H9 (cell line): ENCODE measurements at regions not wholly inside any gene's neighbourhood (a gene's known extent, or its start where the extent isn't known, plus 50 kb on each side); places are given as distances from the start of the nearest gene placed in this dataset.

ENCODE experiments used
- DNase-seq: peaks from one replicate; pipeline ENCODE4 v3.0.0-alpha.2; 2017
- H2AFZ ChIP-seq: one replicate; pipeline ENCODE4 v1.6.1; 2013; ENCODE audit warnings: mild to moderate bottlenecking, low read length, control low read depth, moderate library complexity
- H2AK5ac ChIP-seq: 2 replicates; pipeline ENCODE4 v1.6.1; 2013; ENCODE audit warnings: low read length, control low read depth, mixed read lengths; ENCODE audit not compliant: insufficient read length
- H2BK120ac ChIP-seq: one replicate; pipeline ENCODE4 v1.6.1; 2013; ENCODE audit warnings: low read depth, mild to moderate bottlenecking, low read length, control low read depth, inconsistent platforms; ENCODE audit not compliant: poor library complexity, severe bottlenecking
- H2BK12ac ChIP-seq: 2 replicates; pipeline ENCODE4 v1.6.1; 2013; ENCODE audit warnings: low read length, control low read depth, mixed read lengths, low read depth; ENCODE audit not compliant: insufficient read length
- H2BK15ac ChIP-seq: 2 replicates; pipeline ENCODE4 v1.6.1; 2013; ENCODE audit warnings: low read depth, low read length, control low read depth
- H2BK20ac ChIP-seq: one replicate; pipeline ENCODE4 v1.6.1; 2013; ENCODE audit warnings: low read depth, mild to moderate bottlenecking, low read length, control low read depth, inconsistent platforms; ENCODE audit not compliant: poor library complexity, severe bottlenecking
- H2BK5ac ChIP-seq: 2 replicates; pipeline ENCODE4 v1.6.1; 2013; ENCODE audit warnings: low read length, control low read depth, mixed read lengths; ENCODE audit not compliant: insufficient read length
- H3K14ac ChIP-seq: 2 replicates; pipeline ENCODE4 v1.6.1; 2013; ENCODE audit warnings: low read length, control low read depth; ENCODE audit not compliant: insufficient read depth
- H3K18ac ChIP-seq: 2 replicates; pipeline ENCODE4 v1.6.1; 2013; ENCODE audit warnings: low read depth, mild to moderate bottlenecking, mixed read lengths, low read length, control low read depth; ENCODE audit not compliant: insufficient read length
- H3K23ac ChIP-seq: 2 replicates; pipeline ENCODE4 v1.6.1; 2013; ENCODE audit warnings: low read length, control low read depth, mixed read lengths, low read depth; ENCODE audit not compliant: insufficient read length
- H3K23me2 ChIP-seq: 2 replicates; pipeline ENCODE4 v1.6.1; 2013; ENCODE audit warnings: low read depth, mild to moderate bottlenecking, mixed read lengths, low read length, control low read depth; ENCODE audit not compliant: insufficient read length, poor library complexity, severe bottlenecking
- H3K27ac ChIP-seq: 2 replicates; pipeline ENCODE4 v1.5.1; 2013; ENCODE audit warnings: low read length, control low read depth, mixed read lengths, low read depth; ENCODE audit not compliant: insufficient read length
- H3K27me3 ChIP-seq: 2 replicates; pipeline ENCODE4 v1.6.1; 2013; ENCODE audit warnings: low read length, control low read depth, inconsistent platforms; ENCODE audit not compliant: insufficient read depth
- H3K4ac ChIP-seq: 2 replicates; pipeline ENCODE4 v1.6.1; 2013; ENCODE audit warnings: low read depth, mild to moderate bottlenecking, control low read depth, inconsistent platforms, low read length, moderate library complexity
- H3K4me1 ChIP-seq: 2 replicates; pipeline ENCODE4 v1.6.1; 2013; ENCODE audit warnings: low read length, control low read depth, inconsistent platforms; ENCODE audit not compliant: insufficient read depth
- H3K4me2 ChIP-seq: 2 replicates; pipeline ENCODE4 v1.6.1; 2013; ENCODE audit warnings: low read length, control low read depth, mixed read lengths; ENCODE audit not compliant: insufficient read length, insufficient read depth
- H3K56ac ChIP-seq: 2 replicates; pipeline ENCODE4 v1.6.1; 2013; ENCODE audit warnings: low read depth, mild to moderate bottlenecking, mixed read lengths, low read length, control low read depth; ENCODE audit not compliant: insufficient read length
- H3K79me1 ChIP-seq: 2 replicates; pipeline ENCODE4 v1.6.1; 2013; ENCODE audit warnings: low read depth, mild to moderate bottlenecking, moderate library complexity, low read length, control low read depth, inconsistent platforms; ENCODE audit not compliant: insufficient read depth, poor library complexity, severe bottlenecking
- H3K79me2 ChIP-seq: 2 replicates; pipeline ENCODE4 v1.6.1; 2013; ENCODE audit warnings: low read length, control low read depth, inconsistent platforms; ENCODE audit not compliant: insufficient read depth
- H3K9ac ChIP-seq: 2 replicates; pipeline ENCODE4 v1.6.1; 2013; ENCODE audit warnings: low read length, control low read depth, mixed read lengths; ENCODE audit not compliant: insufficient read length; ENCODE audit errors: extremely low read depth
- H3K9me3 ChIP-seq: one replicate; pipeline ENCODE4 v1.6.1; 2013; ENCODE audit warnings: low read depth, low read length, inconsistent platforms; ENCODE audit not compliant: control insufficient read depth
- H3T11ph ChIP-seq: one replicate; pipeline ENCODE4 v1.6.1; 2013; ENCODE audit warnings: mild to moderate bottlenecking, low read length, control low read depth, inconsistent platforms
- H4K20me1 ChIP-seq: one replicate; pipeline ENCODE4 v1.6.1; 2013; ENCODE audit not compliant: control insufficient read depth, insufficient read length, insufficient read depth
- H4K5ac ChIP-seq: 2 replicates; pipeline ENCODE4 v1.6.1; 2013; ENCODE audit warnings: low read depth, mild to moderate bottlenecking, mixed read lengths, low read length, control low read depth; ENCODE audit not compliant: insufficient read length
- H4K8ac ChIP-seq: replicated peaks from 2 replicates; pipeline ENCODE4 v1.6.1; 2013; ENCODE audit warnings: low read length, control low read depth, mixed read lengths, low read depth; ENCODE audit not compliant: insufficient read length
- H4K91ac ChIP-seq: 2 replicates; pipeline ENCODE4 v1.6.1; 2013; ENCODE audit warnings: low read depth, mild to moderate bottlenecking, moderate library complexity, mixed read lengths, low read length, control low read depth; ENCODE audit not compliant: insufficient read length
- H3K27ac Mint-ChIP-seq, 3 experiments: 2 replicates in 2 of 3; 3 replicates in 1 of 3; pipeline ENCODE4 v1.8.0; 2020 to 2021; ENCODE audit warnings: mixed read lengths in 3 of 3, mild to moderate bottlenecking in 1 of 3, moderate library complexity in 1 of 3
- H3K27me3 Mint-ChIP-seq: 2 replicates; pipeline ENCODE4 v1.8.0; 2021; ENCODE audit warnings: low read depth, mild to moderate bottlenecking, moderate library complexity, mixed read lengths
- H3K36me3 Mint-ChIP-seq, 3 experiments: 2 replicates in 2 of 3; 3 replicates in 1 of 3; pipeline ENCODE4 v1.8.0; 2020 to 2021; ENCODE audit warnings: low read depth in 3 of 3, mixed read lengths in 3 of 3; ENCODE audit not compliant: insufficient read depth in 1 of 3
- H3K4me1 Mint-ChIP-seq, 2 experiments: 2 replicates each; pipeline ENCODE4 v1.8.0; 2020; ENCODE audit warnings: mixed read lengths in 2 of 2
- H3K4me3 Mint-ChIP-seq, 2 experiments: 2 replicates in 1 of 2; 3 replicates in 1 of 2; pipeline ENCODE4 v1.8.0; 2020 to 2021; ENCODE audit warnings: mild to moderate bottlenecking in 2 of 2, mixed read lengths in 2 of 2, moderate library complexity in 1 of 2
- H3K9me3 Mint-ChIP-seq, 2 experiments: 2 replicates in 1 of 2; 3 replicates in 1 of 2; pipeline ENCODE4 v1.8.0; 2020; ENCODE audit warnings: mild to moderate bottlenecking in 2 of 2, mixed read lengths in 2 of 2, moderate library complexity in 1 of 2
- WGBS: extraction: QIAGEN DNeasy Blood & Tissue Kit; methylation state at CpG from one replicate; pipeline ENCODE4 v1.1.7; 2013; ENCODE audit warnings: missing lambda C conversion rate, low lambda C conversion rate, mixed read lengths; ENCODE audit not compliant: insufficient read length; ENCODE audit errors: extremely low coverage; 5-methylcytosine and 5-hydroxymethylcytosine counted together
- TF ChIP-seq, protein P1 (sequence below): fragments of 200-600 bp; sonication (generic); conservative IDR thresholded peaks from 3 replicates; pipeline ENCODE4 v1.8.0; 2021; ENCODE audit warnings: antibody characterized with exemption, mild to moderate bottlenecking

DNA sequence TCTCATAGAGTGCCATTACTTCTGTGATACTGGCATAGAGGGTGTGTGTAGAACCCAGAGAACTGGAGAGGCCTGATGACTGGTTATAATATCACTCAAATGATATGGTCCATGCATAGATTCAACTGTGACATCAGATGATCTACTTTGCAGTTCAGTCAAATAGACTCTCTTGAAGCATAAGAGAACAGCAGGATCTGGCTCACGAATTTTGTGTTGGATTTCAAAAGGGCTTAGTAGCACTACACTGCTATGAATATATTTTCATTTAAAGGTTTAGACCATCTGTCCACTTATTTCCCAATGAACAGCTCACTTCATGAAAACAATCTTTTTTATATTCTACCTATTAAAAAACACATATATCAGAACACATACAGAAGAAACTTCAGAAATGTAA, 119.7 kb downstream of the KIF2B start:
- Mint-ChIP-seq H3K27ac (no peak overlapping the region), H3K4me3 (no peak overlapping the region), H3K36me3 (no peaks in the 10 kb centered on the region), H3K9me3 (no peaks in the 10 kb centered on the region), H3K27me3 (no peaks in the 10 kb centered on the region), H3K4me1 (no peaks in the 10 kb centered on the region)
- no peaks in the 10 kb centered on the region for H3K9me3 ChIP-seq
- no peaks in the 10 kb centered on the region for H3K27me3 ChIP-seq
- no peak overlapping the region for H3K4me2 ChIP-seq
- WGBS, result no CpG with 5 or more reads among the region's 1 CpG
- no peak overlapping the region for H3K4ac ChIP-seq
- H2BK5ac ChIP-seq, result no peak overlapping the region
- no peaks in the 10 kb centered on the region for H4K20me1 ChIP-seq
- no peaks in the 10 kb centered on the region for H3K4me1 ChIP-seq
- H2BK20ac ChIP-seq, result no peak overlapping the region
- H2BK12ac ChIP-seq, result no peak overlapping the region
- H3K79me1 ChIP-seq, result no peaks in the 10 kb centered on the region
- TF ChIP-seq, protein P1, sequence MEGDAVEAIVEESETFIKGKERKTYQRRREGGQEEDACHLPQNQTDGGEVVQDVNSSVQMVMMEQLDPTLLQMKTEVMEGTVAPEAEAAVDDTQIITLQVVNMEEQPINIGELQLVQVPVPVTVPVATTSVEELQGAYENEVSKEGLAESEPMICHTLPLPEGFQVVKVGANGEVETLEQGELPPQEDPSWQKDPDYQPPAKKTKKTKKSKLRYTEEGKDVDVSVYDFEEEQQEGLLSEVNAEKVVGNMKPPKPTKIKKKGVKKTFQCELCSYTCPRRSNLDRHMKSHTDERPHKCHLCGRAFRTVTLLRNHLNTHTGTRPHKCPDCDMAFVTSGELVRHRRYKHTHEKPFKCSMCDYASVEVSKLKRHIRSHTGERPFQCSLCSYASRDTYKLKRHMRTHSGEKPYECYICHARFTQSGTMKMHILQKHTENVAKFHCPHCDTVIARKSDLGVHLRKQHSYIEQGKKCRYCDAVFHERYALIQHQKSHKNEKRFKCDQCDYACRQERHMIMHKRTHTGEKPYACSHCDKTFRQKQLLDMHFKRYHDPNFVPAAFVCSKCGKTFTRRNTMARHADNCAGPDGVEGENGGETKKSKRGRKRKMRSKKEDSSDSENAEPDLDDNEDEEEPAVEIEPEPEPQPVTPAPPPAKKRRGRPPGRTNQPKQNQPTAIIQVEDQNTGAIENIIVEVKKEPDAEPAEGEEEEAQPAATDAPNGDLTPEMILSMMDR, result no peak
- no peak overlapping the region for H2BK120ac ChIP-seq
- H2AK5ac ChIP-seq, result no peak overlapping the region
- H2BK15ac ChIP-seq, result no peak overlapping the region
- H3K9ac ChIP-seq, result no peak overlapping the region
- no peak overlapping the region for H4K8ac ChIP-seq
- H4K5ac ChIP-seq, result no peak overlapping the region
- no peak overlapping the region for H3T11ph ChIP-seq
- H3K18ac ChIP-seq, result no peak overlapping the region
- no peak for DNase-seq
- no peak overlapping the region for H3K14ac ChIP-seq
- no peaks in the 10 kb centered on the region for H3K79me2 ChIP-seq
- no peak overlapping the region for H3K23ac ChIP-seq
- no peak overlapping the region for H3K27ac ChIP-seq
- no peaks in the 10 kb centered on the region for H3K23me2 ChIP-seq
- no peak overlapping the region for H4K91ac ChIP-seq
- no peak overlapping the region for H2AFZ ChIP-seq
- no peak overlapping the region for H3K56ac ChIP-seq
